HEK293 (cell line): ENCODE measurements at regions not wholly inside any gene's neighbourhood (a gene's known extent, or its start where the extent isn't known, plus 50 kb on each side); places are given as distances from the start of the nearest gene placed in this dataset.

Source experiments
- CTCF ChIA-PET: fragments of 350-600 bp; formaldehyde crosslinking; extraction: SDS; loops from one replicate; lab custom pipeline; 2021; ENCODE audit warnings: antibody characterized with exemption; lab: Yijun Ruan, JAX
- POLR2A ChIA-PET: fragments of 300-600 bp; formaldehyde crosslinking; extraction: SDS; loops from one replicate; lab custom pipeline; 2020; ENCODE audit warnings: antibody characterized with exemption, inconsistent platforms; lab: Yijun Ruan, JAX
- H3K27ac ChIP-seq: fragments of 200-500 bp; sonication (Bioruptor generic); 2 replicates; pipeline ENCODE4 v1.5.1; 2014; ENCODE audit warnings: low read depth, low read length, control low read depth, inconsistent platforms; ENCODE audit errors: extremely low read depth
- H3K36me3 ChIP-seq, 2 experiments: fragments of 200-500 bp in 1 of 2; sonication (Bioruptor generic) in 1 of 2; 1 replicate in 1 of 2; 2 replicates in 1 of 2; pipeline ENCODE4 v1.5.1; 2014 to 2017; ENCODE audit warnings: inconsistent platforms in 2 of 2, low read length in 2 of 2; ENCODE audit not compliant: control insufficient read depth in 2 of 2, insufficient read depth in 1 of 2
- H3K4me1 ChIP-seq: fragments of 200-500 bp; sonication (Bioruptor generic); 2 replicates; pipeline ENCODE4 v1.5.1; 2014; ENCODE audit warnings: mild to moderate bottlenecking, low read length, inconsistent platforms; ENCODE audit not compliant: control insufficient read depth, insufficient read depth
- H3K4me3 ChIP-seq: 2 replicates; pipeline ENCODE4 v1.5.1; 2011; ENCODE audit warnings: low read depth, mild to moderate bottlenecking, control low read depth, low read length, moderate library complexity
- H3K9me3 ChIP-seq: fragments of 200-500 bp; sonication (Bioruptor generic); 2 replicates; pipeline ENCODE4 v1.5.1; 2014; ENCODE audit warnings: low read depth, low read length, inconsistent platforms; ENCODE audit not compliant: control insufficient read depth, insufficient read depth
- HOXA7 ChIP-seq: sonication (generic); formaldehyde crosslinking; IDR thresholded peaks from 2 replicates; pipeline ENCODE4 v1.8.1; 2022; ENCODE audit warnings: missing genetic modification reagents, borderline replicate concordance
- KLF16 ChIP-seq: fragments of 450-650 bp; formaldehyde crosslinking; IDR thresholded peaks from 2 replicates; pipeline ENCODE4 v1.5.1; 2017; ENCODE audit warnings: missing biosample characterization, missing genetic modification characterization
- KLF7 ChIP-seq: fragments of 450-650 bp; formaldehyde crosslinking; IDR thresholded peaks from 2 replicates; pipeline ENCODE4 v1.5.1; 2016; ENCODE audit warnings: missing biosample characterization, missing genetic modification characterization, borderline replicate concordance
- YY1 ChIP-seq: fragments of 450-650 bp; formaldehyde crosslinking; IDR thresholded peaks from 2 replicates; pipeline ENCODE4 v1.5.1; 2018; ENCODE audit warnings: missing biosample characterization, missing genetic modification characterization
- ZFP37 ChIP-seq: fragments of 450-650 bp; formaldehyde crosslinking; IDR thresholded peaks from 2 replicates; pipeline ENCODE4 v1.5.1; 2016; ENCODE audit warnings: missing biosample characterization, missing genetic modification characterization
- ZNF146 ChIP-seq: fragments of 450-650 bp; formaldehyde crosslinking; IDR thresholded peaks from 2 replicates; pipeline ENCODE4 v1.5.1; 2016; ENCODE audit warnings: missing biosample characterization, missing genetic modification characterization
- ZNF239 ChIP-seq: fragments of 450-650 bp; formaldehyde crosslinking; IDR thresholded peaks from 2 replicates; pipeline ENCODE4 v1.5.1; 2016; ENCODE audit warnings: missing biosample characterization, missing genetic modification characterization
- ZNF311 ChIP-seq: fragments of 450-650 bp; formaldehyde crosslinking; IDR thresholded peaks from 2 replicates; pipeline ENCODE4 v1.5.1; 2017; ENCODE audit warnings: missing biosample characterization, missing genetic modification characterization, borderline replicate concordance
- ZNF324 ChIP-seq: fragments of 450-650 bp; formaldehyde crosslinking; IDR thresholded peaks from 2 replicates; pipeline ENCODE4 v1.5.1; 2016; ENCODE audit warnings: missing biosample characterization, missing genetic modification characterization
- ZNF416 ChIP-seq: fragments of 450-650 bp; formaldehyde crosslinking; IDR thresholded peaks from 2 replicates; pipeline ENCODE4 v1.5.1; 2016; ENCODE audit warnings: missing biosample characterization, missing genetic modification characterization
- ZNF426 ChIP-seq: fragments of 450-650 bp; formaldehyde crosslinking; IDR thresholded peaks from 2 replicates; pipeline ENCODE4 v1.5.1; 2017; ENCODE audit warnings: missing biosample characterization, missing genetic modification characterization, mild to moderate bottlenecking, inconsistent platforms, moderate library complexity
- ZNF621 ChIP-seq: fragments of 450-650 bp; formaldehyde crosslinking; IDR thresholded peaks from 2 replicates; pipeline ENCODE4 v1.5.1; 2017; ENCODE audit warnings: missing biosample characterization, missing genetic modification characterization
- ZNF747 ChIP-seq: fragments of 450-650 bp; formaldehyde crosslinking; IDR thresholded peaks from 2 replicates; pipeline ENCODE4 v1.5.1; 2016; ENCODE audit warnings: missing biosample characterization, missing genetic modification characterization
- TF ChIP-seq, protein P1 (sequence below): fragments of 450-650 bp; formaldehyde crosslinking; IDR thresholded peaks from 2 replicates; pipeline ENCODE4 v1.5.1; 2016; ENCODE audit warnings: missing biosample characterization, missing genetic modification characterization
- TF ChIP-seq, protein P2 (sequence below): fragments of 450-650 bp; formaldehyde crosslinking; IDR thresholded peaks from 2 replicates; pipeline ENCODE4 v1.5.1; 2016; ENCODE audit warnings: missing biosample characterization, missing genetic modification characterization
- TF ChIP-seq, protein P3 (sequence below): fragments of 450-650 bp; formaldehyde crosslinking; conservative IDR thresholded peaks from 2 replicates; pipeline ENCODE4 v1.5.1; 2016; ENCODE audit warnings: low read depth, missing biosample characterization, missing genetic modification characterization
- TF ChIP-seq, protein P4 (sequence below): fragments of 450-650 bp; formaldehyde crosslinking; IDR thresholded peaks from 2 replicates; pipeline ENCODE4 v1.5.1; 2016; ENCODE audit warnings: missing biosample characterization, missing genetic modification characterization
- TF ChIP-seq, protein P5 (sequence below): fragments of 450-650 bp; formaldehyde crosslinking; IDR thresholded peaks from 2 replicates; pipeline ENCODE4 v1.5.1; 2016; ENCODE audit warnings: missing biosample characterization, missing genetic modification characterization
- TF ChIP-seq, protein P6 (sequence below): fragments of 450-650 bp; formaldehyde crosslinking; IDR thresholded peaks from 2 replicates; pipeline ENCODE4 v1.5.0; 2017; ENCODE audit warnings: missing biosample characterization, missing genetic modification characterization, borderline replicate concordance

DNA sequence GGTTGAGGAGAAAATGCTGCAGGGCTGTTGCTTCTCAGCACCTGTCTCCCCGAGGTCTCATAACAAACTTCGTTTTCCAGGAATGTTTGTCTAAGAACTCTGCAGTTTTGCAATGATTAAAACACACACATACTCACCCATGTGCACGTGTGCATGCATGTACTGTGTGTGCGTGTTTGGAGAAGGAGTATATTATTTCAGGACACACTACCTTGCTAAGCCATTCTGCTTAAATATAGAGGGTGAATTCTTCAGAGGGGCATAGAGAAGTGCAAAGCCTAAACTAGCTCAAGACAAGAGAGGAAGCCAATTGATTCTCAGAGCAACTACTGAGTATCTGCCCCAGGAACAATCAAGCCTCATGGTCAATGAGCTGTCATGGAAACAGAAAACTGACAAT, 298.4 kb upstream of the MGMT start:
- ChIA-PET CTCF (no interaction called here), POLR2A (no interaction called here)
- H3K9me3 ChIP-seq: no peaks in the 10 kb centered on the region
- H3K4me1 ChIP-seq: no peaks in the 10 kb centered on the region
- no peaks in the 10 kb centered on the region for H3K36me3 ChIP-seq
- no peak overlapping the region for H3K27ac ChIP-seq
- no peak for TF ChIP-seq YY1 (tag by site-specific recombination)
- no peak for TF ChIP-seq HOXA7
- TF ChIP-seq, protein P1, sequence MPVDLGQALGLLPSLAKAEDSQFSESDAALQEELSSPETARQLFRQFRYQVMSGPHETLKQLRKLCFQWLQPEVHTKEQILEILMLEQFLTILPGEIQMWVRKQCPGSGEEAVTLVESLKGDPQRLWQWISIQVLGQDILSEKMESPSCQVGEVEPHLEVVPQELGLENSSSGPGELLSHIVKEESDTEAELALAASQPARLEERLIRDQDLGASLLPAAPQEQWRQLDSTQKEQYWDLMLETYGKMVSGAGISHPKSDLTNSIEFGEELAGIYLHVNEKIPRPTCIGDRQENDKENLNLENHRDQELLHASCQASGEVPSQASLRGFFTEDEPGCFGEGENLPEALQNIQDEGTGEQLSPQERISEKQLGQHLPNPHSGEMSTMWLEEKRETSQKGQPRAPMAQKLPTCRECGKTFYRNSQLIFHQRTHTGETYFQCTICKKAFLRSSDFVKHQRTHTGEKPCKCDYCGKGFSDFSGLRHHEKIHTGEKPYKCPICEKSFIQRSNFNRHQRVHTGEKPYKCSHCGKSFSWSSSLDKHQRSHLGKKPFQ (tag by site-specific recombination): no peak
- TF ChIP-seq, protein P2, sequence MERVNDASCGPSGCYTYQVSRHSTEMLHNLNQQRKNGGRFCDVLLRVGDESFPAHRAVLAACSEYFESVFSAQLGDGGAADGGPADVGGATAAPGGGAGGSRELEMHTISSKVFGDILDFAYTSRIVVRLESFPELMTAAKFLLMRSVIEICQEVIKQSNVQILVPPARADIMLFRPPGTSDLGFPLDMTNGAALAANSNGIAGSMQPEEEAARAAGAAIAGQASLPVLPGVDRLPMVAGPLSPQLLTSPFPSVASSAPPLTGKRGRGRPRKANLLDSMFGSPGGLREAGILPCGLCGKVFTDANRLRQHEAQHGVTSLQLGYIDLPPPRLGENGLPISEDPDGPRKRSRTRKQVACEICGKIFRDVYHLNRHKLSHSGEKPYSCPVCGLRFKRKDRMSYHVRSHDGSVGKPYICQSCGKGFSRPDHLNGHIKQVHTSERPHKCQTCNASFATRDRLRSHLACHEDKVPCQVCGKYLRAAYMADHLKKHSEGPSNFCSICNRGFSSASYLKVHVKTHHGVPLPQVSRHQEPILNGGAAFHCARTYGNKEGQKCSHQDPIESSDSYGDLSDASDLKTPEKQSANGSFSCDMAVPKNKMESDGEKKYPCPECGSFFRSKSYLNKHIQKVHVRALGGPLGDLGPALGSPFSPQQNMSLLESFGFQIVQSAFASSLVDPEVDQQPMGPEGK (tag by site-specific recombination): no peak
- TF ChIP-seq ZNF426 (tag by site-specific recombination): no peak
- TF ChIP-seq ZNF747 (tag by site-specific recombination): no peak
- TF ChIP-seq, protein P3, sequence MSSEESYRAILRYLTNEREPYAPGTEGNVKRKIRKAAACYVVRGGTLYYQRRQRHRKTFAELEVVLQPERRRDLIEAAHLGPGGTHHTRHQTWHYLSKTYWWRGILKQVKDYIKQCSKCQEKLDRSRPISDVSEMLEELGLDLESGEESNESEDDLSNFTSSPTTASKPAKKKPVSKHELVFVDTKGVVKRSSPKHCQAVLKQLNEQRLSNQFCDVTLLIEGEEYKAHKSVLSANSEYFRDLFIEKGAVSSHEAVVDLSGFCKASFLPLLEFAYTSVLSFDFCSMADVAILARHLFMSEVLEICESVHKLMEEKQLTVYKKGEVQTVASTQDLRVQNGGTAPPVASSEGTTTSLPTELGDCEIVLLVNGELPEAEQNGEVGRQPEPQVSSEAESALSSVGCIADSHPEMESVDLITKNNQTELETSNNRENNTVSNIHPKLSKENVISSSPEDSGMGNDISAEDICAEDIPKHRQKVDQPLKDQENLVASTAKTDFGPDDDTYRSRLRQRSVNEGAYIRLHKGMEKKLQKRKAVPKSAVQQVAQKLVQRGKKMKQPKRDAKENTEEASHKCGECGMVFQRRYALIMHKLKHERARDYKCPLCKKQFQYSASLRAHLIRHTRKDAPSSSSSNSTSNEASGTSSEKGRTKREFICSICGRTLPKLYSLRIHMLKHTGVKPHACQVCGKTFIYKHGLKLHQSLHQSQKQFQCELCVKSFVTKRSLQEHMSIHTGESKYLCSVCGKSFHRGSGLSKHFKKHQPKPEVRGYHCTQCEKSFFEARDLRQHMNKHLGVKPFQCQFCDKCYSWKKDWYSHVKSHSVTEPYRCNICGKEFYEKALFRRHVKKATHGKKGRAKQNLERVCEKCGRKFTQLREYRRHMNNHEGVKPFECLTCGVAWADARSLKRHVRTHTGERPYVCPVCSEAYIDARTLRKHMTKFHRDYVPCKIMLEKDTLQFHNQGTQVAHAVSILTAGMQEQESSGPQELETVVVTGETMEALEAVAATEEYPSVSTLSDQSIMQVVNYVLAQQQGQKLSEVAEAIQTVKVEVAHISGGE (tag by site-specific recombination): no peak
- no peak for TF ChIP-seq KLF16
- TF ChIP-seq ZNF146: no peak
- no peak for TF ChIP-seq KLF7 (tag by site-specific recombination)
- no peak for TF ChIP-seq ZNF239 (tag by site-specific recombination)
- TF ChIP-seq ZNF324 (tag by site-specific recombination): no peak
- TF ChIP-seq ZFP37 (tag by site-specific recombination): no peak
- TF ChIP-seq, protein P4, sequence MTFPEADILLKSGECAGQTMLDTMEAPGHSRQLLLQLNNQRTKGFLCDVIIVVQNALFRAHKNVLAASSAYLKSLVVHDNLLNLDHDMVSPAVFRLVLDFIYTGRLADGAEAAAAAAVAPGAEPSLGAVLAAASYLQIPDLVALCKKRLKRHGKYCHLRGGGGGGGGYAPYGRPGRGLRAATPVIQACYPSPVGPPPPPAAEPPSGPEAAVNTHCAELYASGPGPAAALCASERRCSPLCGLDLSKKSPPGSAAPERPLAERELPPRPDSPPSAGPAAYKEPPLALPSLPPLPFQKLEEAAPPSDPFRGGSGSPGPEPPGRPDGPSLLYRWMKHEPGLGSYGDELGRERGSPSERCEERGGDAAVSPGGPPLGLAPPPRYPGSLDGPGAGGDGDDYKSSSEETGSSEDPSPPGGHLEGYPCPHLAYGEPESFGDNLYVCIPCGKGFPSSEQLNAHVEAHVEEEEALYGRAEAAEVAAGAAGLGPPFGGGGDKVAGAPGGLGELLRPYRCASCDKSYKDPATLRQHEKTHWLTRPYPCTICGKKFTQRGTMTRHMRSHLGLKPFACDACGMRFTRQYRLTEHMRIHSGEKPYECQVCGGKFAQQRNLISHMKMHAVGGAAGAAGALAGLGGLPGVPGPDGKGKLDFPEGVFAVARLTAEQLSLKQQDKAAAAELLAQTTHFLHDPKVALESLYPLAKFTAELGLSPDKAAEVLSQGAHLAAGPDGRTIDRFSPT: no peak
- TF ChIP-seq ZNF416 (tag by site-specific recombination): no peak
- no peak for TF ChIP-seq ZNF311 (tag by site-specific recombination)
- H3K4me3 ChIP-seq: no peak overlapping the region

DNA sequence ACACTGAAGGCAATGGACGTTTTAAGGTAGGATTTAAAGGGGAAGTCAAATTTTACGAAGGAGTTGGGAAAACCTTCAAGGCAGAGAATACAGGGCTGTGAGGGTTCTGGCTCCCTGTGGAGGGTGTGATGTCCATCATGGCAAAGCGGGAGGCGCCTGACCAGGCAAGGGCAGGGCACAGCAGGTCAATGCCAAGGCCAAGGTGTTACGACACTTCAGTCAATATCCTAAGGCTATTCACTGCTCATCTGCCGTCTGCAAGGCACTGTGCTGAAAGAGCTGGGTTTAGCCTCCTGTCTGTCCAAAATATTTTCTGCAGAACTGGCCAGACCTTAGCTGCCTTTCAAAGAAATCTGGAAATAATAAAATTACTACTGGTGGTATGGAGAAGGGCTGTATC, 297.9 kb upstream of the MGMT start:
- no peaks in the 10 kb centered on the region for H3K4me1 ChIP-seq
- ChIA-PET CTCF (no interaction called here), POLR2A (no interaction called here)
- H3K36me3 ChIP-seq: no peaks in the 10 kb centered on the region
- no peaks in the 10 kb centered on the region for H3K9me3 ChIP-seq
- H3K4me3 ChIP-seq: no peak overlapping the region
- no peak overlapping the region for H3K27ac ChIP-seq
- TF ChIP-seq, protein P5, sequence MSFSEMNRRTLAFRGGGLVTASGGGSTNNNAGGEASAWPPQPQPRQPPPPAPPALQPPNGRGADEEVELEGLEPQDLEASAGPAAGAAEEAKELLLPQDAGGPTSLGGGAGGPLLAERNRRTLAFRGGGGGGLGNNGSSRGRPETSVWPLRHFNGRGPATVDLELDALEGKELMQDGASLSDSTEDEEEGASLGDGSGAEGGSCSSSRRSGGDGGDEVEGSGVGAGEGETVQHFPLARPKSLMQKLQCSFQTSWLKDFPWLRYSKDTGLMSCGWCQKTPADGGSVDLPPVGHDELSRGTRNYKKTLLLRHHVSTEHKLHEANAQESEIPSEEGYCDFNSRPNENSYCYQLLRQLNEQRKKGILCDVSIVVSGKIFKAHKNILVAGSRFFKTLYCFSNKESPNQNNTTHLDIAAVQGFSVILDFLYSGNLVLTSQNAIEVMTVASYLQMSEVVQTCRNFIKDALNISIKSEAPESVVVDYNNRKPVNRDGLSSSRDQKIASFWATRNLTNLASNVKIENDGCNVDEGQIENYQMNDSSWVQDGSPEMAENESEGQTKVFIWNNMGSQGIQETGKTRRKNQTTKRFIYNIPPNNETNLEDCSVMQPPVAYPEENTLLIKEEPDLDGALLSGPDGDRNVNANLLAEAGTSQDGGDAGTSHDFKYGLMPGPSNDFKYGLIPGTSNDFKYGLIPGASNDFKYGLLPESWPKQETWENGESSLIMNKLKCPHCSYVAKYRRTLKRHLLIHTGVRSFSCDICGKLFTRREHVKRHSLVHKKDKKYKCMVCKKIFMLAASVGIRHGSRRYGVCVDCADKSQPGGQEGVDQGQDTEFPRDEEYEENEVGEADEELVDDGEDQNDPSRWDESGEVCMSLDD (tag by site-specific recombination): no peak
- TF ChIP-seq, protein P1 (tag by site-specific recombination): no peak
- TF ChIP-seq ZNF621 (tag by site-specific recombination): no peak
- TF ChIP-seq, protein P6, sequence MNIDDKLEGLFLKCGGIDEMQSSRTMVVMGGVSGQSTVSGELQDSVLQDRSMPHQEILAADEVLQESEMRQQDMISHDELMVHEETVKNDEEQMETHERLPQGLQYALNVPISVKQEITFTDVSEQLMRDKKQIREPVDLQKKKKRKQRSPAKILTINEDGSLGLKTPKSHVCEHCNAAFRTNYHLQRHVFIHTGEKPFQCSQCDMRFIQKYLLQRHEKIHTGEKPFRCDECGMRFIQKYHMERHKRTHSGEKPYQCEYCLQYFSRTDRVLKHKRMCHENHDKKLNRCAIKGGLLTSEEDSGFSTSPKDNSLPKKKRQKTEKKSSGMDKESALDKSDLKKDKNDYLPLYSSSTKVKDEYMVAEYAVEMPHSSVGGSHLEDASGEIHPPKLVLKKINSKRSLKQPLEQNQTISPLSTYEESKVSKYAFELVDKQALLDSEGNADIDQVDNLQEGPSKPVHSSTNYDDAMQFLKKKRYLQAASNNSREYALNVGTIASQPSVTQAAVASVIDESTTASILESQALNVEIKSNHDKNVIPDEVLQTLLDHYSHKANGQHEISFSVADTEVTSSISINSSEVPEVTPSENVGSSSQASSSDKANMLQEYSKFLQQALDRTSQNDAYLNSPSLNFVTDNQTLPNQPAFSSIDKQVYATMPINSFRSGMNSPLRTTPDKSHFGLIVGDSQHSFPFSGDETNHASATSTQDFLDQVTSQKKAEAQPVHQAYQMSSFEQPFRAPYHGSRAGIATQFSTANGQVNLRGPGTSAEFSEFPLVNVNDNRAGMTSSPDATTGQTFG: no peak
